Breast epithelium (tissue), 4 donors: ENCODE measurements at regions not wholly inside any gene's neighbourhood (a gene's known extent, or its start where the extent isn't known, plus 50 kb on each side); places are given as distances from the start of the nearest gene placed in this dataset.
A peak's percentile ranks its signal among the peaks of the same experiment; 100 is the strongest.

Source experiments
- DNase-seq, 2 donors: peaks; one replicate each; pipeline ENCODE4 v3.0.0-alpha.2; 2019; ENCODE audit warnings: low spot score in 2 of 2
- H3K27ac ChIP-seq, 2 donors: fragments of 200-600 bp; sonication (generic) in 1 of 2; one replicate each; pipeline ENCODE4 v1.5.1; 2016 to 2019; ENCODE audit warnings: mild to moderate bottlenecking in 1 of 2
- H3K27me3 ChIP-seq, 2 donors: fragments of 200-600 bp; sonication (generic) in 1 of 2; one replicate each; pipeline versions ENCODE4 v1.5.1 to v1.6.0; 2017 to 2019; ENCODE audit warnings: control low read depth in 1 of 2, mild to moderate bottlenecking in 1 of 2
- H3K36me3 ChIP-seq: fragments of 200-600 bp; one replicate; pipeline ENCODE4 v1.5.1; 2019
- H3K4me1 ChIP-seq, 2 donors: fragments of 200-600 bp; sonication (generic); one replicate each; pipeline ENCODE4 v1.5.1; 2016 to 2019; ENCODE audit warnings: control low read depth in 1 of 2
- H3K4me3 ChIP-seq, 3 donors: fragments of 200-600 bp; sonication (generic); 1 replicate in 2 of 3; 2 replicates in 1 of 3; pipeline ENCODE4 v1.5.1; 2016 to 2019; ENCODE audit warnings: mild to moderate bottlenecking in 3 of 3, moderate library complexity in 2 of 3
- H3K9me3 ChIP-seq, 2 donors: fragments of 200-600 bp; sonication (generic) in 1 of 2; one replicate each; pipeline ENCODE4 v1.5.1; 2016 to 2019; ENCODE audit warnings: control low read depth in 1 of 2
- POLR2A ChIP-seq: fragments of 450-650 bp; IDR thresholded peaks from one replicate; pipeline ENCODE4 v1.6.1; 2016; ENCODE audit warnings: antibody characterized with exemption, mild to moderate bottlenecking, moderate library complexity
- POLR2AphosphoS5 ChIP-seq, 3 donors: sonication (generic); formaldehyde crosslinking; IDR thresholded peaks; one replicate each; pipeline ENCODE4 v1.6.1; 2017; ENCODE audit warnings: antibody characterized with exemption in 3 of 3
- intact Hi-C: fragments of 100-400 bp; cut with DNase I; formaldehyde crosslinking; loops from one replicate; pipeline ENCODE4 v1.15.1; 2023; ENCODE audit warnings: low total_unique reads
- TF ChIP-seq, protein P1 (sequence below), 3 donors: fragments of 450-650 bp; IDR thresholded peaks; one replicate each; pipeline ENCODE4 v1.5.1; 2016 to 2017; ENCODE audit warnings: antibody characterized with exemption in 3 of 3, mild to moderate bottlenecking in 3 of 3, moderate library complexity in 3 of 3

DNA sequence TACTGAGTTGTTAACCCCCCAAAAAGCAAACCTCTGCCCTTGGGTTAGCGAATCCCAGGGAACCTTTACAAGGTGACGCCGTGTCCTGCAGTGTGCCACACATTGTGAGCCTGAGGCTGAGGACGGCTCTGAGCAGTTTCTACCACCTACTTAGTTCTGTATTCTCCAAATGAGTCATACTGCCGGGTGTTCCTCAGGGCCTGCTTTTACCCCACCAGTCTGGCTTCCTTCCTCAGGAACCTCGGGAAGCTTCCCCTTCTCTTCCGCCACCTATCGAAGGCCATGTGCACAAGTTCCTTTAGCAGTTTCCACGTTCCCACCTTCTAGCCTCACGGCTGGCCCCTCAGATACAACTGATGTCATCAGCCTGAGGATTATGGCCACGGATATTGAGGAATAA lies 384.0 kb upstream of the TPM1 start:
- no peaks in the 10 kb centered on the region for H3K4me1 ChIP-seq
- no peak for DNase-seq
- TF ChIP-seq, protein P1, sequence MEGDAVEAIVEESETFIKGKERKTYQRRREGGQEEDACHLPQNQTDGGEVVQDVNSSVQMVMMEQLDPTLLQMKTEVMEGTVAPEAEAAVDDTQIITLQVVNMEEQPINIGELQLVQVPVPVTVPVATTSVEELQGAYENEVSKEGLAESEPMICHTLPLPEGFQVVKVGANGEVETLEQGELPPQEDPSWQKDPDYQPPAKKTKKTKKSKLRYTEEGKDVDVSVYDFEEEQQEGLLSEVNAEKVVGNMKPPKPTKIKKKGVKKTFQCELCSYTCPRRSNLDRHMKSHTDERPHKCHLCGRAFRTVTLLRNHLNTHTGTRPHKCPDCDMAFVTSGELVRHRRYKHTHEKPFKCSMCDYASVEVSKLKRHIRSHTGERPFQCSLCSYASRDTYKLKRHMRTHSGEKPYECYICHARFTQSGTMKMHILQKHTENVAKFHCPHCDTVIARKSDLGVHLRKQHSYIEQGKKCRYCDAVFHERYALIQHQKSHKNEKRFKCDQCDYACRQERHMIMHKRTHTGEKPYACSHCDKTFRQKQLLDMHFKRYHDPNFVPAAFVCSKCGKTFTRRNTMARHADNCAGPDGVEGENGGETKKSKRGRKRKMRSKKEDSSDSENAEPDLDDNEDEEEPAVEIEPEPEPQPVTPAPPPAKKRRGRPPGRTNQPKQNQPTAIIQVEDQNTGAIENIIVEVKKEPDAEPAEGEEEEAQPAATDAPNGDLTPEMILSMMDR (IDR thresholded peaks at IDR 0.05) = no peak
- no peak for TF ChIP-seq POLR2A
- TF ChIP-seq POLR2AphosphoS5 (IDR thresholded peaks at IDR 0.05) = no peak
- H3K4me3 ChIP-seq = no peak overlapping the region
- H3K36me3 ChIP-seq = no peaks in the 10 kb centered on the region
- H3K27ac ChIP-seq = no peak overlapping the region
- intact Hi-C loops = no loop called here
- H3K27me3 ChIP-seq = no peaks in the 10 kb centered on the region
- H3K9me3 ChIP-seq = no peaks in the 10 kb centered on the region

DNA sequence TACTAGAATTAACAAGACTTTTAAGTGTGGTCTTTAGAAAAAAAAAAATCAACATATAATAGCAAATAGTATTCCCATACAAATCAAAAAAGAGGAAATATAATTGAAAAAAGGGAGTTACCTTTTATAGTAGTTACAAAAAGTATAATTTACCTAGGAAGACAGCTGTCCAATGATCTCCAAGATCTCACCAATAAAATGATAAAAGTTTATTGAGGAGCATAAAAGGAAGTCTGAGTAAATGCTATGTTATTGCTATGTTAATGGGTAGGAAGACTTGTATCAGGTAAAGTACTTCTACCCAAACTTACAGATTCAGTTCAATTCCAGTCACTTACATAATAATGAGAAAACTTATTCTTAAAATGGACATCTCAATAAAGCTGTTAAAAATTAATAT lies 379.0 kb upstream of the TPM1 start:
- DNase-seq = no peak
- no peak overlapping the region for H3K27ac ChIP-seq
- H3K36me3 ChIP-seq = no peaks in the 10 kb centered on the region
- TF ChIP-seq POLR2AphosphoS5 (IDR thresholded peaks at IDR 0.05) (no peak), POLR2A (no peak)
- TF ChIP-seq, protein P1 (IDR thresholded peaks at IDR 0.05) = no peak
- H3K27me3 ChIP-seq = no peaks in the 10 kb centered on the region
- H3K4me1 ChIP-seq = no peaks in the 10 kb centered on the region
- H3K9me3 ChIP-seq = no peaks in the 10 kb centered on the region
- intact Hi-C loops = no loop called here
- H3K4me3 ChIP-seq = no peak overlapping the region

DNA sequence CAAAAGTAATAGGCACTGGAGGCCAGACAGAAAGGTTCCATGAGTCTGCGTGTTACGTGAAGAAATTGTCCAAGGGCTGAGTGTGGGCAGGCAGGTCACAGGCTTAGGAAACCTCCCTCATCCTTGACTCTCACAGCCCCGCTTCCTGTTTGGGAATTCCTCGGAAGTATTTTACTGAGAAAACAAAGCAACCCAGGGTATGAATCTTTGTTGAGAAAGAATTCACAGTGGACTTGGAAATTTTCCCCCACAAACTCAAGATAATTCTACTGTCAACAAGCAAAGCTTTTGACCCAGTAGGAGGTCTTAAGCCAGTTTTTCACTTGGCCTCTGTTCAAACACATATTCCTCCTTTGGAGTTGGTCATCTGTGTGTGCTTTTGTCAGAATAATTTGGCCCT lies 377.1 kb upstream of the TPM1 start:
- no peak for DNase-seq

DNA sequence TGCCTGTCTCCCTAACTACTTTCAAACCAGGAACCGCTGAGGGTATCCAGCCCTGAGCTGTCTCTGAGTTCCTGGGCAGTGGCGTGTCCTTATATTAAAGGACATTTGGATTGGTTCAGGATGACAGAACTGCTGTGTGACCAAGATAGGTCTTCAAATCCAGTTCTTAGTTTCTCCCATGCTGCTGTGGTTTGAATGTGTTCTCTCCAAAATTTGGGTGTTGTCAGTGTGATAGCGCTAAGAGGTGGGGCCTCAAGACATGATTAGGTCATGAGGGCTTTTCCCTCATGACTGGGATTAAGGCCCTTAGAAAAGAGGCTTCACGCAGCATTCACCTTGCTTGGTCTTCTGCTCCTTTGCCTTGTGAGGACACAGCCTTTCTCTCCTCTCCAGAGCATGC lies 376.5 kb upstream of the TPM1 start:
- H3K36me3 ChIP-seq = no peaks in the 10 kb centered on the region
- no peaks in the 10 kb centered on the region for H3K27me3 ChIP-seq
- H3K27ac ChIP-seq = peak overlapping the region in 1 of 2 donors; percentile 55
- TF ChIP-seq, protein P1 (IDR thresholded peaks at IDR 0.05) = no peak
- TF ChIP-seq POLR2A = no peak
- TF ChIP-seq POLR2AphosphoS5 (IDR thresholded peaks at IDR 0.05) = no peak
- no peak overlapping the region for H3K4me3 ChIP-seq
- no peaks in the 10 kb centered on the region for H3K4me1 ChIP-seq
- intact Hi-C loops = no loop called here
- DNase-seq = no peak
- no peaks in the 10 kb centered on the region for H3K9me3 ChIP-seq

More for the DNA sequence above, 377.1 kb upstream of the TPM1 start:
- Histone ChIP-seq H3K36me3 (no peaks in the 10 kb centered on the region), H3K4me1 (no peaks in the 10 kb centered on the region), H3K27me3 (no peaks in the 10 kb centered on the region), H3K9me3 (no peaks in the 10 kb centered on the region), H3K27ac (peak overlapping the region in 1 of 2 donors; percentile 55), H3K4me3 (no peak overlapping the region)
- no peak for TF ChIP-seq POLR2AphosphoS5 (IDR thresholded peaks at IDR 0.05)
- no peak for TF ChIP-seq POLR2A
- TF ChIP-seq, protein P1 (IDR thresholded peaks at IDR 0.05) = no peak
- intact Hi-C loops = no loop called here

DNA sequence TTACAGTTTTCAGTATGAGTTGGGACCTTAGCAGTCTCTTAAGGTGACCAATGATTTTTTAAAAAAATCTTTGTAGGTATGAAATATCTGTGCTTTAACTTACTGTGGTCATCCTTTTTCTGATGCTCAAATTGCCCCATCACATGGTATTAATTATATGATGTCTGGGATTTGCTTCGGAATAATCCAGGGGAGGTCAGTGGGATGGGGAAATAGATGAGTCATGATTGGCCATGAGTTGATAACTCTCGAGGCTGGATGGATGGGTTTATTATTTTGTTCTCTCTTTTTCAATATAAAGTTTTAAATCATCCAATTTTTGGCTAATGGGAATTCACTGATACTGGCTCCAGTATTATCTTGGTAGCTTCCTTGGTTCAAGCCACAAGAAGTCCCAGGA lies 370.3 kb upstream of the TPM1 start:
- Histone ChIP-seq H3K9me3 (no peaks in the 10 kb centered on the region), H3K27ac (peak overlapping the region in 1 of 2 donors; percentile 46), H3K27me3 (no peaks in the 10 kb centered on the region), H3K4me3 (no peak overlapping the region), H3K36me3 (no peaks in the 10 kb centered on the region), H3K4me1 (no peaks in the 10 kb centered on the region)
- TF ChIP-seq, protein P1 (IDR thresholded peaks at IDR 0.05) = no peak
- TF ChIP-seq POLR2A (no peak), POLR2AphosphoS5 (IDR thresholded peaks at IDR 0.05) (peak in 1 of 3 donors; percentile 67)
- intact Hi-C loops = no loop called here
- no peak for DNase-seq
